HepG2 (cell line): ENCODE measurements at regions not wholly inside any gene's neighbourhood (a gene's known extent, or its start where the extent isn't known, plus 50 kb on each side); places are given as distances from the start of the nearest gene placed in this dataset.

Experiments
- AGO1 ChIP-seq: fragments of 200-400 bp; formaldehyde crosslinking; IDR thresholded peaks from 2 replicates; pipeline ENCODE4 v1.6.1; 2017; ENCODE audit warnings: mild to moderate bottlenecking, low read depth, low read length, moderate library complexity; ENCODE audit not compliant: poor library complexity, severe bottlenecking
- ARID4A ChIP-seq: sonication (generic); formaldehyde crosslinking; IDR thresholded peaks from 2 replicates; pipeline ENCODE4 v1.5.0; 2020; ENCODE audit warnings: mild to moderate bottlenecking, missing genetic modification reagents, borderline replicate concordance
- BRF2 ChIP-seq: sonication (generic); formaldehyde crosslinking; IDR thresholded peaks from 2 replicates; pipeline ENCODE4 v1.8.1; 2022; ENCODE audit warnings: mild to moderate bottlenecking, missing genetic modification reagents
- CERS6 ChIP-seq: sonication (generic); formaldehyde crosslinking; IDR thresholded peaks from 2 replicates; pipeline ENCODE4 v1.5.0; 2020; ENCODE audit warnings: missing genetic modification reagents
- E2F2 ChIP-seq: sonication (generic); formaldehyde crosslinking; IDR thresholded peaks from 2 replicates; pipeline ENCODE4 v1.4.0; 2020; ENCODE audit warnings: missing genetic modification reagents, borderline replicate concordance
- GTF3A ChIP-seq: sonication (generic); formaldehyde crosslinking; conservative IDR thresholded peaks from 2 replicates; pipeline ENCODE4 v1.4.0; 2020; ENCODE audit warnings: mild to moderate bottlenecking, missing genetic modification reagents
- HCFC1 ChIP-seq: fragments of 150-350 bp; IDR thresholded peaks from 2 replicates; pipeline ENCODE4 v1.6.1; 2014; ENCODE audit warnings: low read depth, low read length
- ISL2 ChIP-seq: sonication (generic); formaldehyde crosslinking; IDR thresholded peaks from 2 replicates; pipeline ENCODE4 v1.5.0; 2020; ENCODE audit warnings: missing genetic modification reagents
- PLSCR1 ChIP-seq: sonication (generic); formaldehyde crosslinking; IDR thresholded peaks from 2 replicates; pipeline ENCODE4 v1.5.0; 2020; ENCODE audit warnings: missing genetic modification reagents, mild to moderate bottlenecking, borderline replicate concordance
- RARA ChIP-seq: IDR thresholded peaks from 2 replicates; pipeline ENCODE4 v1.6.1; 2016; ENCODE audit warnings: missing genetic modification reagents, missing compliant biosample characterization
- RFXAP ChIP-seq: sonication (generic); formaldehyde crosslinking; IDR thresholded peaks from 2 replicates; pipeline ENCODE4 v1.4.0; 2020; ENCODE audit warnings: missing genetic modification reagents, borderline replicate concordance
- TARDBP ChIP-seq: sonication (generic); formaldehyde crosslinking; IDR thresholded peaks from 2 replicates; pipeline ENCODE4 v1.8.0; 2022; ENCODE audit warnings: mild to moderate bottlenecking, missing genetic modification reagents
- TFE3 ChIP-seq: IDR thresholded peaks from 2 replicates; pipeline ENCODE4 v1.6.1; 2016
- ZFP36L1 ChIP-seq: sonication (generic); formaldehyde crosslinking; IDR thresholded peaks from 2 replicates; pipeline ENCODE4 v1.8.0; 2022; ENCODE audit warnings: mild to moderate bottlenecking, missing genetic modification reagents, moderate library complexity
- ZNF256 ChIP-seq: sonication (generic); formaldehyde crosslinking; conservative IDR thresholded peaks from 2 replicates; pipeline ENCODE4 v1.4.0; 2020; ENCODE audit warnings: missing genetic modification reagents
- ZNF501 ChIP-seq: sonication (generic); formaldehyde crosslinking; IDR thresholded peaks from 2 replicates; pipeline ENCODE4 v1.5.1; 2020; ENCODE audit warnings: mild to moderate bottlenecking, moderate library complexity, missing genetic modification reagents
- ZNF597 ChIP-seq: sonication (generic); formaldehyde crosslinking; IDR thresholded peaks from 2 replicates; pipeline ENCODE4 v1.5.0; 2020; ENCODE audit warnings: missing genetic modification reagents
- ZNF720 ChIP-seq: sonication (generic); formaldehyde crosslinking; IDR thresholded peaks from 2 replicates; pipeline ENCODE4 v1.4.0; 2020; ENCODE audit warnings: missing genetic modification reagents

GRCh38 chr3:67113802-67114407 lies 115.8 kb downstream of the KBTBD8 start (continued):
- TF ChIP-seq ARID4A (CRISPR knock-in tag) (no peak; the same call in 1 of the 2 replicates), AGO1 (no peak), ZNF501 (CRISPR knock-in tag) (peak; percentile 44; the same call in 1 of the 2 replicates), GTF3A (CRISPR knock-in tag) (no peak), ZFP36L1 (CRISPR knock-in tag) (no peak), HCFC1 (no peak; the same call in 1 of the 2 replicates), ZNF720 (peak; percentile 94; the same call in 1 of the 2 replicates), RARA (CRISPR knock-in tag) (peak; percentile 78), RFXAP (CRISPR knock-in tag) (peak; percentile 80), BRF2 (CRISPR knock-in tag) (peak; percentile 78; the same call in 1 of the 2 replicates), CERS6 (no peak), E2F2 (CRISPR knock-in tag) (no peak; the same call in 1 of the 2 replicates), TFE3 (peak; percentile 92), TARDBP (peak; percentile 69), ISL2 (CRISPR knock-in tag) (peak; percentile 78), ZNF597 (CRISPR knock-in tag) (no peak), ZNF256 (peak; percentile 96), PLSCR1 (CRISPR knock-in tag) (peak; percentile 67; the same call in 1 of the 2 replicates)
